GM19438 (cell line): ENCODE measurements at regions not wholly inside any gene's neighbourhood (a gene's known extent, or its start where the extent isn't known, plus 50 kb on each side); places are given as distances from the start of the nearest gene placed in this dataset.
"Not testable (repeated sequence)": the region's sequence is repeated elsewhere in the genome, so short reads cannot be mapped to it uniquely, and the experiment has no call there.

ENCODE experiments used
- ATAC-seq: cut with Tn5 transposase; IDR thresholded peaks from one replicate; pipeline ENCODE4 v1.9.1; 2021; ENCODE audit warnings: low read depth; ENCODE audit not compliant: unreplicated experiment

GRCh38 chr4:103499094-103499493 lies 220.7 kb downstream of the TACR3 start:
- no peak for ATAC-seq

- peak; percentile 76 for ATAC-seq
Observed at GRCh38 chr4:103498161-103499070, 221.4 kb downstream of the TACR3 start.

GRCh38 chr4:103497692-103498091 lies 222.1 kb downstream of the TACR3 start:
- ATAC-seq, result peak; percentile 44

GRCh38 chr4:103496800-103497199 lies 223.0 kb downstream of the TACR3 start:
- ATAC-seq, result no peak

- no peak for ATAC-seq
Observed at GRCh38 chr4:103493450-103494159, 226.2 kb downstream of the TACR3 start.

GRCh38 chr4:103485296-103485695 lies 234.5 kb downstream of the TACR3 start:
- ATAC-seq, result not testable (repeated sequence)

- ATAC-seq, result no peak
Observed at GRCh38 chr4:103484521-103484920, 235.3 kb downstream of the TACR3 start.

GRCh38 chr4:103482893-103483292 lies 236.9 kb downstream of the TACR3 start:
- ATAC-seq, result no peak

- ATAC-seq, result no peak
Observed at GRCh38 chr4:103482471-103482870, 237.3 kb downstream of the TACR3 start.

GRCh38 chr4:103478734-103479133 lies 241.1 kb downstream of the TACR3 start:
- ATAC-seq, result no peak

- no peak for ATAC-seq
Observed at GRCh38 chr4:103478210-103478609, 241.6 kb downstream of the TACR3 start.

- ATAC-seq, result no peak
Observed at GRCh38 chr4:103457566-103457965, 259.4 kb upstream of the CENPE start.

GRCh38 chr4:103451341-103451740 lies 253.2 kb upstream of the CENPE start:
- ATAC-seq, result no peak

GRCh38 chr4:103450693-103451092 lies 252.6 kb upstream of the CENPE start:
- no peak for ATAC-seq

- ATAC-seq, result no peak
Observed at GRCh38 chr4:103449296-103450023, 251.3 kb upstream of the CENPE start.

- no peak for ATAC-seq
Observed at GRCh38 chr4:103445377-103445776, 247.2 kb upstream of the CENPE start.

- ATAC-seq, result no peak
Observed at GRCh38 chr4:103443324-103443723, 245.2 kb upstream of the CENPE start.

- ATAC-seq, result no peak
Observed at GRCh38 chr4:103429283-103429682, 231.1 kb upstream of the CENPE start.

- no peak for ATAC-seq
Observed at GRCh38 chr4:103425406-103425805, 227.3 kb upstream of the CENPE start.

- ATAC-seq, result no peak
Observed at GRCh38 chr4:103424853-103425252, 226.7 kb upstream of the CENPE start.

- ATAC-seq, result no peak
Observed at GRCh38 chr4:103423261-103423660, 225.1 kb upstream of the CENPE start.
